ENCODE measurements at regions not wholly inside any gene's neighbourhood (a gene's known extent, or its start where the extent isn't known, plus 50 kb on each side); places are given as distances from the start of the nearest gene placed in this dataset.

DNA sequence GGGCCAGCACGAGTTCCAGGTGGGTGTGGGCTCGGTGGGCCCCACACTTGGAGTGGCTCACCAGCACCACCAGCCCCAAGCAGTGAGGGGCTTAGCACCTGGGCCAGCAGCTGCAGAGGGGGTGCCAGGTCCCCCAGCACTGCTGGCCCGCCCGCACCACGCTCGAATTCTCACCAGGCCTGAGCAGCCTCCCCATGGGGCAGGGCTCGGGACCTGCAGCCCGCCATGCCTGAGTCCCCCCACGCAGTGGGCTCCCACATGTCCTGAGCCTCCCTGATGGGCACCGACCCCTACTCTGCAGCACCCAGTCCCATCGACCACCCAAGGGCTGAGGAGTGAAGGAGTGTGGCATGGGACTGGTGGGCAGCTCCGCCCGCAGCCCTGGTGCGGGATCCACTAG lies 593.4 kb downstream of the GABRG1 start:
- H3K4me1 ChIP-seq (ENCODE audit: control insufficient read depth, insufficient read depth, low read length), result no peaks in the 10 kb centered on the region
- no peaks in the 10 kb centered on the region for H3K27me3 ChIP-seq (ENCODE audit: control insufficient read depth, insufficient read depth, low read length)
- no peak overlapping the region for H3K4me3 ChIP-seq (ENCODE audit: low read length)
- no peak overlapping the region for H3K27ac ChIP-seq (ENCODE audit: low read length)
- 92% methylated on average over 11 of the region's 14 CpGs for WGBS (ENCODE audit: insufficient coverage)
- DNase-seq, result no peak
- peaks cover 9% of the 10 kb centered on the region for H3K9me3 ChIP-seq (replicated peaks; ENCODE audit: control insufficient read depth, low read depth, low read length)
- H3K36me3 ChIP-seq (ENCODE audit: control insufficient read depth, insufficient read depth, low read length), result no peaks in the 10 kb centered on the region

- no peak overlapping the region for H3K27ac ChIP-seq (ENCODE audit: low read length)
- H3K4me1 ChIP-seq (ENCODE audit: control insufficient read depth, insufficient read depth, low read length), result no peaks in the 10 kb centered on the region
- no peak overlapping the region for H3K4me3 ChIP-seq (ENCODE audit: low read length)
- no CpG with 5 or more reads among the region's 3 CpGs for WGBS (ENCODE audit: insufficient coverage)
- DNase-seq, result no peak
- no peaks in the 10 kb centered on the region for H3K27me3 ChIP-seq (ENCODE audit: control insufficient read depth, insufficient read depth, low read length)
- H3K9me3 ChIP-seq (replicated peaks; ENCODE audit: control insufficient read depth, low read depth, low read length), result peaks cover 9% of the 10 kb centered on the region
- H3K36me3 ChIP-seq (ENCODE audit: control insufficient read depth, insufficient read depth, low read length), result no peaks in the 10 kb centered on the region
Observed at GRCh38 chr4:45527160-45527559, 596.7 kb downstream of the GABRG1 start.

- Histone ChIP-seq H3K27me3 (ENCODE audit: control insufficient read depth, insufficient read depth, low read length) (no peaks in the 10 kb centered on the region), H3K36me3 (ENCODE audit: control insufficient read depth, insufficient read depth, low read length) (no peaks in the 10 kb centered on the region), H3K27ac (ENCODE audit: low read length) (no peak overlapping the region), H3K4me3 (ENCODE audit: low read length) (no peak overlapping the region), H3K4me1 (ENCODE audit: control insufficient read depth, insufficient read depth, low read length) (no peaks in the 10 kb centered on the region), H3K9me3 (replicated peaks; ENCODE audit: control insufficient read depth, low read depth, low read length) (no peaks in the 10 kb centered on the region)
- WGBS (ENCODE audit: insufficient coverage), result no CpG with 5 or more reads among the region's 6 CpGs
- DNase-seq, result no peak
Observed at GRCh38 chr4:45518832-45519231, 605.0 kb downstream of the GABRG1 start.

- no peak for DNase-seq
- Histone ChIP-seq H3K36me3 (ENCODE audit: control insufficient read depth, insufficient read depth, low read length) (no peaks in the 10 kb centered on the region), H3K27ac (ENCODE audit: low read length) (no peak overlapping the region), H3K4me3 (ENCODE audit: low read length) (no peak overlapping the region), H3K9me3 (replicated peaks; ENCODE audit: control insufficient read depth, low read depth, low read length) (no peaks in the 10 kb centered on the region), H3K4me1 (ENCODE audit: control insufficient read depth, insufficient read depth, low read length) (no peaks in the 10 kb centered on the region), H3K27me3 (ENCODE audit: control insufficient read depth, insufficient read depth, low read length) (no peaks in the 10 kb centered on the region)
- no CpG with 5 or more reads among the region's 2 CpGs for WGBS (ENCODE audit: insufficient coverage)
Observed at GRCh38 chr4:45502471-45502870, 621.4 kb downstream of the GABRG1 start.

- Histone ChIP-seq H3K9me3 (replicated peaks; ENCODE audit: control insufficient read depth, low read depth, low read length) (no peaks in the 10 kb centered on the region), H3K27ac (ENCODE audit: low read length) (no peak overlapping the region), H3K4me1 (ENCODE audit: control insufficient read depth, insufficient read depth, low read length) (no peaks in the 10 kb centered on the region), H3K27me3 (ENCODE audit: control insufficient read depth, insufficient read depth, low read length) (no peaks in the 10 kb centered on the region), H3K36me3 (ENCODE audit: control insufficient read depth, insufficient read depth, low read length) (no peaks in the 10 kb centered on the region), H3K4me3 (ENCODE audit: low read length) (no peak overlapping the region)
- WGBS (ENCODE audit: insufficient coverage), result no CpG with 5 or more reads among the region's 1 CpG
- DNase-seq, result no peak
Observed at GRCh38 chr4:45484740-45485139, 639.1 kb downstream of the GABRG1 start.

DNA sequence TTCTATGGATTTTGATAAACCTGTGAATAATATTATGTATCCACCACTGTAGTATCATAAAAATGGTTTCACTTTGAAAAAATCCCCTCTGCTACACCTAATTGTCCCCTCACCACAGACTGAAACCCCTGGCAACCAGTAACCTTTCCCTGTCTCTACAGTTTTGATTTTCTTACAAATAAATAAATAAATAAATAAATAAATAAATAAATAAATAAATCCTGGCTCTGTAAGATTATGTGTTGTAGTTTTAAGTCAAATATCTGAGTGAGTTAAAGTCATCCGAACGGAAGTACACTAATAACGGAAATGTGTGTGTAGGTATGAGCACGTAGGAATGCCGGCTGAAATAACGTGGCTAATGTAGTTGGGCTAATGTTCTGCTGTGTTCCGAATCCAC lies 641.5 kb downstream of the GABRG1 start:
- H3K4me3 ChIP-seq (ENCODE audit: low read length), result no peak overlapping the region
- WGBS (ENCODE audit: insufficient coverage), result no CpG with 5 or more reads among the region's 7 CpGs
- H3K4me1 ChIP-seq (ENCODE audit: control insufficient read depth, insufficient read depth, low read length), result no peaks in the 10 kb centered on the region
- no peak for DNase-seq
- no peaks in the 10 kb centered on the region for H3K36me3 ChIP-seq (ENCODE audit: control insufficient read depth, insufficient read depth, low read length)
- H3K27ac ChIP-seq (ENCODE audit: low read length), result no peak overlapping the region
- peaks cover 3% of the 10 kb centered on the region for H3K9me3 ChIP-seq (replicated peaks; ENCODE audit: control insufficient read depth, low read depth, low read length)
- H3K27me3 ChIP-seq (ENCODE audit: control insufficient read depth, insufficient read depth, low read length), result no peaks in the 10 kb centered on the region

DNA sequence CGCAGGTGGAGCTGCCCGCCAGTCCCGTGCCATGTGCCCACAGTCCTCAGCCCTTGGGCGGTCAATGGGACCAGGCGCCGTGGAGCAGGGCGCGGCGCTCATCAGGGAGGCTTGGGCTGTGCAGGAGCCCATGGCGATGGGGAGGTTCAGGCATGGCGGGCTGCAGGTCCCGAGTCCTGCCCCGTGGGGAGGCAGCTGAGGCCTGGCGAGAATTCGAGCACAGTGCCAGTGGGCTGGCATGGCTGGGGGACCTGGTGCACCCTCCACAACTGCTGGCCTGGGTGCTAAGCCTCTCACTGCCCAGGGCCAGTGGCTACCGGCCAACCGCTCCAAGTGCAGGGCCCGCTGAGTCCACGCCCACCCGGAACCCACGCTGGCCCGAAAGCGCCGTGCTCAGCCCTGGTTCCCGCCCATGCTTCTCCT lies 646.5 kb downstream of the GABRG1 start:
- Histone ChIP-seq H3K27ac (ENCODE audit: low read length) (no peak overlapping the region), H3K27me3 (ENCODE audit: control insufficient read depth, insufficient read depth, low read length) (no peaks in the 10 kb centered on the region), H3K4me3 (ENCODE audit: low read length) (no peak overlapping the region), H3K36me3 (ENCODE audit: control insufficient read depth, insufficient read depth, low read length) (no peaks in the 10 kb centered on the region), H3K9me3 (replicated peaks; ENCODE audit: control insufficient read depth, low read depth, low read length) (peaks cover 3% of the 10 kb centered on the region), H3K4me1 (ENCODE audit: control insufficient read depth, insufficient read depth, low read length) (no peaks in the 10 kb centered on the region)
- 97% methylated on average over 25 of the region's 25 CpGs for WGBS (ENCODE audit: insufficient coverage)
- DNase-seq, result no peak

DNA sequence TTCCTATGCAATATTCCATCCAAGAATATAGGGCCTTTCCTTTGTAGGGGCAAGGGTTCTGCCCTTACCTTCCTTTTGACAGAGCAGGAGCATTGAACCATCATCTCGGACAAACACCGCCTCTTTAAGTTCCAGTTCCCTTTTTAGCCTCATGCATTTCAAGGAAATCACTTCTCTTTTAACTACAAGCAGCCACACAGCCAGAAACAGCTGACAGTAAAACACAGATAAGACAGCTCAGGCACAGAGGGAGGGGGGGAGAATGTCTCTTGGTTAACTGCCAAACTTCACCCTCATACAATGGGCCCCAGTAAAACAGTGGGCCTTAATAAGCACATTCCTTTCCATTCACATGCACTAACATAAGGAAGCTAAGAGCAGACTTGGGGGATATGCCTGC lies 648.3 kb downstream of the GABRG1 start:
- Histone ChIP-seq H3K27me3 (ENCODE audit: control insufficient read depth, insufficient read depth, low read length) (no peaks in the 10 kb centered on the region), H3K4me1 (ENCODE audit: control insufficient read depth, insufficient read depth, low read length) (no peaks in the 10 kb centered on the region), H3K27ac (ENCODE audit: low read length) (no peak overlapping the region), H3K36me3 (ENCODE audit: control insufficient read depth, insufficient read depth, low read length) (no peaks in the 10 kb centered on the region), H3K4me3 (ENCODE audit: low read length) (no peak overlapping the region), H3K9me3 (replicated peaks; ENCODE audit: control insufficient read depth, low read depth, low read length) (peaks cover 3% of the 10 kb centered on the region)
- DNase-seq, result no peak
- no CpG with 5 or more reads among the region's 2 CpGs for WGBS (ENCODE audit: insufficient coverage)

- no peaks in the 10 kb centered on the region for H3K36me3 ChIP-seq (ENCODE audit: control insufficient read depth, insufficient read depth, low read length)
- WGBS (ENCODE audit: insufficient coverage), result 77% methylated on average over 2 of the region's 3 CpGs
- no peak overlapping the region for H3K27ac ChIP-seq (ENCODE audit: low read length)
- no peak overlapping the region for H3K4me3 ChIP-seq (ENCODE audit: low read length)
- no peak for DNase-seq
- no peaks in the 10 kb centered on the region for H3K4me1 ChIP-seq (ENCODE audit: control insufficient read depth, insufficient read depth, low read length)
- H3K9me3 ChIP-seq (replicated peaks; ENCODE audit: control insufficient read depth, low read depth, low read length), result peaks cover 2% of the 10 kb centered on the region
- H3K27me3 ChIP-seq (ENCODE audit: control insufficient read depth, insufficient read depth, low read length), result no peaks in the 10 kb centered on the region
Observed at GRCh38 chr4:45472490-45472889, 651.4 kb downstream of the GABRG1 start.

- WGBS (ENCODE audit: insufficient coverage), result 96% methylated on average over 4 of the region's 4 CpGs
- Histone ChIP-seq H3K4me3 (ENCODE audit: low read length) (no peak overlapping the region), H3K36me3 (ENCODE audit: control insufficient read depth, insufficient read depth, low read length) (no peaks in the 10 kb centered on the region), H3K27ac (ENCODE audit: low read length) (no peak overlapping the region), H3K4me1 (ENCODE audit: control insufficient read depth, insufficient read depth, low read length) (no peaks in the 10 kb centered on the region), H3K27me3 (ENCODE audit: control insufficient read depth, insufficient read depth, low read length) (no peaks in the 10 kb centered on the region), H3K9me3 (replicated peaks; ENCODE audit: control insufficient read depth, low read depth, low read length) (no peaks in the 10 kb centered on the region)
- DNase-seq, result no peak
Observed at GRCh38 chr4:45471335-45471734, 652.5 kb downstream of the GABRG1 start.

DNA sequence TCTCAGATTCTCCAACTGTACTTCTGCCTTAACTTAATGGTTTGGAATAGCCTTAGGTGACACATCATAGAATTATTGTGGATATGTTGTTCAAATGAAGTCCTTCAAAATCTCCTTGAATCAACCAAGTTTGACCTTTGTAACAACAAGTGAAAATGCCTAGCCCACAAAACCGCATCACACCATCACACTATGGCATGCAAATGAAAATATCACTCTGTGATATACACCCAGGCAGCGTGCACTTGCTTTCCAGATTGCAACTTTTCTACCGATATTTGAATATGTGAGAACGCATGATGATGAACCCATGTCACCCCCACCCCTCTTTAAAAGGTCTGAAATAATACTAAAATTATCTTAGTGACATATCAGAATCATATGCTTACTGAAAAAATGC lies 656.7 kb downstream of the GABRG1 start:
- no peak for DNase-seq
- no peak overlapping the region for H3K27ac ChIP-seq (ENCODE audit: low read length)
- no peak overlapping the region for H3K4me3 ChIP-seq (ENCODE audit: low read length)
- no peaks in the 10 kb centered on the region for H3K9me3 ChIP-seq (replicated peaks; ENCODE audit: control insufficient read depth, low read depth, low read length)
- no peaks in the 10 kb centered on the region for H3K27me3 ChIP-seq (ENCODE audit: control insufficient read depth, insufficient read depth, low read length)
- no peaks in the 10 kb centered on the region for H3K4me1 ChIP-seq (ENCODE audit: control insufficient read depth, insufficient read depth, low read length)
- WGBS (ENCODE audit: insufficient coverage), result no CpG with 5 or more reads among the region's 4 CpGs
- H3K36me3 ChIP-seq (ENCODE audit: control insufficient read depth, insufficient read depth, low read length), result no peaks in the 10 kb centered on the region

All from muscle of leg (tissue), 3 donors.